AG09319 (cell line): ENCODE measurements at regions not wholly inside any gene's neighbourhood (a gene's known extent, or its start where the extent isn't known, plus 50 kb on each side); places are given as distances from the start of the nearest gene placed in this dataset.
"Not testable (repeated sequence)": the region's sequence is repeated elsewhere in the genome, so short reads cannot be mapped to it uniquely, and the experiment has no call there.

ENCODE experiments used
- DNase-seq: peaks from one replicate; pipeline ENCODE4 v3.0.0-alpha.2; 2010; ENCODE audit warnings: low read depth; ENCODE audit errors: extremely low read depth
- CTCF ChIP-seq: IDR thresholded peaks from 2 replicates; pipeline ENCODE4 v1.5.1; 2011; ENCODE audit warnings: low read depth, mild to moderate bottlenecking, inconsistent platforms, low read length, moderate library complexity

- no peak for DNase-seq
- TF ChIP-seq CTCF = no peak
These were observed 388.6 kb upstream of the MBL2 start for GRCh38 chr10:53161231-53161630.

- DNase-seq = not testable (repeated sequence)
These were observed 383.1 kb upstream of the MBL2 start for GRCh38 chr10:53155674-53156073.

- TF ChIP-seq CTCF = no peak
- no peak for DNase-seq
These were observed 381.2 kb upstream of the MBL2 start for GRCh38 chr10:53153831-53154230.

- no peak for DNase-seq
- TF ChIP-seq CTCF = no peak
These were observed 367.9 kb upstream of the MBL2 start for GRCh38 chr10:53140506-53140905.

- TF ChIP-seq CTCF = no peak
These were observed 363.3 kb upstream of the MBL2 start for GRCh38 chr10:53135897-53136253.

GRCh38 chr10:53135213-53135896 lies 362.8 kb upstream of the MBL2 start:
- DNase-seq = no peak
- no peak for TF ChIP-seq CTCF

More at GRCh38 chr10:53135897-53136253, 363.3 kb upstream of the MBL2 start:
- no peak for DNase-seq

- no peak for DNase-seq
- TF ChIP-seq CTCF = no peak
These were observed 361.5 kb upstream of the MBL2 start for GRCh38 chr10:53134050-53134449.

- no peak for DNase-seq
- no peak for TF ChIP-seq CTCF
These were observed 357.8 kb upstream of the MBL2 start for GRCh38 chr10:53130337-53130736.
